ENCODE measurements at regions not wholly inside any gene's neighbourhood (a gene's known extent, or its start where the extent isn't known, plus 50 kb on each side); places are given as distances from the start of the nearest gene placed in this dataset.

GRCh38 chr18:39839782-39840181 lies 2115.3 kb upstream of the PIK3C3 start:
- WGBS: 83% methylated on average over 4 of the region's 4 CpGs

GRCh38 chr18:39838831-39839230 lies 2116.2 kb upstream of the PIK3C3 start:
- H3K4me3 ChIP-seq (ENCODE audit: low read depth in 1 of 3, low read length in 3 of 3): no peak overlapping the region
- DNase-seq (ENCODE audit: low spot score): no peak
- no peaks in the 10 kb centered on the region for H3K36me3 ChIP-seq (ENCODE audit: control insufficient read depth in 4 of 4, insufficient read depth in 3 of 4, low read depth in 1 of 4, low read length in 3 of 4)
- H3K9me3 ChIP-seq (ENCODE audit: control insufficient read depth in 4 of 4, low read length in 3 of 4): no peaks in the 10 kb centered on the region
- H3K4me1 ChIP-seq (ENCODE audit: control insufficient read depth in 4 of 4, insufficient read depth in 4 of 4, low read length in 3 of 4): peaks cover 0 to 6% (median 0%) of the 10 kb centered on the region in 4 donors
- no peaks in the 10 kb centered on the region for H3K27me3 ChIP-seq (ENCODE audit: control insufficient read depth in 4 of 4, insufficient read depth in 4 of 4, low read length in 3 of 4)
- no peak overlapping the region for H3K27ac ChIP-seq (ENCODE audit: low read depth in 1 of 2, low read length in 2 of 2)
- TF ChIP-seq REST (IDR thresholded peaks at IDR 0.05): no peak
- TF ChIP-seq RXRA (IDR thresholded peaks at IDR 0.05): no peak
- no peak for TF ChIP-seq NR2F2 (IDR thresholded peaks at IDR 0.05)
- no peak for TF ChIP-seq RAD21 (IDR thresholded peaks at IDR 0.05)
- no peak for TF ChIP-seq MAX (IDR thresholded peaks at IDR 0.05)
- no peak for TF ChIP-seq YY1 (IDR thresholded peaks at IDR 0.05)
- TF ChIP-seq GABPA (IDR thresholded peaks at IDR 0.05 in 1 of 2, conservative IDR thresholded peaks at IDR 0.05 in 1 of 2): no peak
- TF ChIP-seq CTCF (IDR thresholded peaks at IDR 0.05; ENCODE audit: low read depth, low read length, missing input control): no peak
- no peak overlapping the region for H3K9ac ChIP-seq (ENCODE audit: low read depth in 1 of 2, low read length in 2 of 2)
- WGBS: 74% methylated on average over 3 of the region's 3 CpGs

More at GRCh38 chr18:39839782-39840181, 2115.3 kb upstream of the PIK3C3 start:
- Histone ChIP-seq H3K4me1 (ENCODE audit: control insufficient read depth in 4 of 4, insufficient read depth in 4 of 4, low read length in 3 of 4) (peaks cover 0 to 6% (median 0%) of the 10 kb centered on the region in 4 donors), H3K4me3 (ENCODE audit: low read depth in 1 of 3, low read length in 3 of 3) (no peak overlapping the region), H3K27ac (ENCODE audit: low read depth in 1 of 2, low read length in 2 of 2) (no peak overlapping the region), H3K9me3 (ENCODE audit: control insufficient read depth in 4 of 4, low read length in 3 of 4) (no peaks in the 10 kb centered on the region), H3K27me3 (ENCODE audit: control insufficient read depth in 4 of 4, insufficient read depth in 4 of 4, low read length in 3 of 4) (no peaks in the 10 kb centered on the region), H3K36me3 (ENCODE audit: control insufficient read depth in 4 of 4, insufficient read depth in 3 of 4, low read depth in 1 of 4, low read length in 3 of 4) (no peaks in the 10 kb centered on the region), H3K9ac (ENCODE audit: low read depth in 1 of 2, low read length in 2 of 2) (no peak overlapping the region)
- DNase-seq (ENCODE audit: low spot score): no peak
- TF ChIP-seq JUND (IDR thresholded peaks at IDR 0.05): no peak
- no peak for TF ChIP-seq YY1 (IDR thresholded peaks at IDR 0.05)
- no peak for TF ChIP-seq FOXA1 (IDR thresholded peaks at IDR 0.05)
- TF ChIP-seq FOXA2 (IDR thresholded peaks at IDR 0.05): no peak
- TF ChIP-seq ATF3 (IDR thresholded peaks at IDR 0.05): no peak

Data from liver (tissue), 8 donors.